H1 (cell line): ENCODE measurements at regions not wholly inside any gene's neighbourhood (a gene's known extent, or its start where the extent isn't known, plus 50 kb on each side); places are given as distances from the start of the nearest gene placed in this dataset.

Experiments used
- CTCF ChIA-PET: fragments of 300-600 bp; sonication (Branson Sonifier 250); formaldehyde crosslinking; loops from one replicate; lab custom pipeline; 2021; ENCODE audit not compliant: partially characterized antibody; lab: Charles Lee
- POLR2A ChIA-PET: fragments of 300-600 bp; sonication (Branson Sonifier 250); formaldehyde crosslinking; loops from one replicate; lab custom pipeline; 2021; ENCODE audit warnings: inconsistent platforms; ENCODE audit not compliant: partially characterized antibody; lab: Charles Lee
- DNase-seq, 2 experiments: peaks; one replicate each; pipeline versions ENCODE4 v3.0.0 to v3.0.0-alpha.2; 2010 to 2022; ENCODE audit warnings: low spot score in 2 of 2, low read depth in 1 of 2, mixed read lengths in 1 of 2
- FAIRE-seq: peaks from 2 replicates; lab custom pipeline; 2011; peaks lifted over from hg19 to GRCh38; lab: Jason Lieb, UNC
- H2AFZ ChIP-seq: 2 replicates; pipeline ENCODE4 v1.8.1; 2012; ENCODE audit warnings: low read length, inconsistent platforms
- H2AK5ac ChIP-seq: 2 replicates; pipeline ENCODE4 v1.6.1; 2013; ENCODE audit warnings: low read depth, low read length
- H2BK120ac ChIP-seq: replicated peaks from 2 replicates; pipeline ENCODE3; 2013; ENCODE audit warnings: low read depth, low read length, inconsistent platforms
- H2BK12ac ChIP-seq: 2 replicates; pipeline ENCODE4 v1.6.1; 2013; ENCODE audit warnings: low read depth, low read length
- H2BK15ac ChIP-seq: 2 replicates; pipeline ENCODE4 v1.6.1; 2013; ENCODE audit warnings: low read length
- H2BK20ac ChIP-seq: 2 replicates; pipeline ENCODE4 v1.6.1; 2013; ENCODE audit warnings: low read length
- H2BK5ac ChIP-seq: 2 replicates; pipeline ENCODE4 v1.6.1; 2013; ENCODE audit warnings: low read depth, low read length
- H3K14ac ChIP-seq: 2 replicates; pipeline ENCODE4 v1.6.1; 2013; ENCODE audit warnings: inconsistent platforms; ENCODE audit not compliant: insufficient read length
- H3K18ac ChIP-seq: 2 replicates; pipeline ENCODE4 v1.6.1; 2013; ENCODE audit warnings: low read length; ENCODE audit errors: extremely low read depth
- H3K23ac ChIP-seq: 2 replicates; pipeline ENCODE4 v1.6.1; 2013; ENCODE audit warnings: inconsistent platforms; ENCODE audit not compliant: insufficient read length
- H3K23me2 ChIP-seq: 2 replicates; pipeline ENCODE4 v1.6.1; 2013; ENCODE audit warnings: low read depth, low read length
- H3K27ac ChIP-seq: 2 replicates; pipeline ENCODE4 v1.6.1; 2011; ENCODE audit warnings: low read depth, low read length, inconsistent platforms
- H3K27me3 ChIP-seq, 4 experiments: replicated peaks in 1 of 4; 1 replicate in 1 of 4; 2 replicates in 3 of 4; pipeline versions ENCODE4 v1.6.1 to v1.8.1; 2011 to 2013; ENCODE audit warnings: low read length in 3 of 4, mild to moderate bottlenecking in 3 of 4, inconsistent platforms in 2 of 4, mixed read lengths in 2 of 4, moderate library complexity in 1 of 4; ENCODE audit not compliant: control insufficient read depth in 3 of 4, insufficient read depth in 3 of 4; ENCODE audit errors: extremely low read depth in 1 of 4
- H3K36me3 ChIP-seq, 4 experiments: 2 replicates each; pipeline versions ENCODE4 v1.6.1 to v1.8.1; 2011 to 2013; ENCODE audit warnings: mild to moderate bottlenecking in 4 of 4, low read length in 3 of 4, moderate library complexity in 2 of 4, control low read depth in 1 of 4, inconsistent platforms in 1 of 4; ENCODE audit not compliant: insufficient read depth in 4 of 4, control insufficient read depth in 2 of 4
- H3K4ac ChIP-seq: replicated peaks from 2 replicates; pipeline ENCODE3; 2013; ENCODE audit warnings: low read length, low read depth, mixed read lengths, inconsistent platforms; ENCODE audit not compliant: insufficient read length
- H3K4me1 ChIP-seq, 4 experiments: replicated peaks in 1 of 4; 1 replicate in 1 of 4; 2 replicates in 3 of 4; pipeline versions ENCODE4 v1.6.1 to v1.8.1; 2011 to 2013; ENCODE audit warnings: low read length in 3 of 4, inconsistent platforms in 2 of 4, mixed read lengths in 1 of 4; ENCODE audit not compliant: insufficient read depth in 4 of 4, control insufficient read depth in 3 of 4
- H3K4me2 ChIP-seq, 2 experiments: 2 replicates each; pipeline versions ENCODE4 v1.6.1 to v1.8.1; 2011 to 2013; ENCODE audit warnings: low read depth in 2 of 2, low read length in 2 of 2, control low read depth in 1 of 2, inconsistent platforms in 1 of 2, mild to moderate bottlenecking in 1 of 2; ENCODE audit not compliant: insufficient read depth in 1 of 2
- H3K4me3 ChIP-seq, 4 experiments: fragments of 200-600, 300-600 bp in 1 of 4; sonication (generic), shearing (Covaris generic), sonication (Bioruptor Twin) in 1 of 4; 2 replicates each; pipeline versions ENCODE4 v1.5.1 to v1.8.1; 2011 to 2016; ENCODE audit warnings: low read length in 4 of 4, low read depth in 3 of 4, control low read depth in 2 of 4, inconsistent platforms in 2 of 4, mild to moderate bottlenecking in 2 of 4, mixed read lengths in 1 of 4, moderate library complexity in 1 of 4; ENCODE audit not compliant: insufficient read depth in 2 of 4; ENCODE audit errors: extremely low read depth in 1 of 4
- H3K56ac ChIP-seq: replicated peaks from 2 replicates; pipeline ENCODE3; 2013; ENCODE audit warnings: low read depth, mild to moderate bottlenecking, mixed read lengths, low read length, inconsistent platforms; ENCODE audit not compliant: insufficient read length
- H3K79me1 ChIP-seq: 2 replicates; pipeline ENCODE4 v1.6.1; 2013; ENCODE audit warnings: low read depth, low read length, control low read depth
- H3K79me2 ChIP-seq, 2 experiments: 2 replicates each; pipeline versions ENCODE4 v1.6.1 to v1.8.1; 2012 to 2013; ENCODE audit warnings: low read length in 2 of 2, mild to moderate bottlenecking in 2 of 2, inconsistent platforms in 1 of 2; ENCODE audit not compliant: insufficient read depth in 2 of 2, control insufficient read depth in 1 of 2
- H3K9ac ChIP-seq, 4 experiments: replicated peaks in 1 of 4; 1 replicate in 1 of 4; 2 replicates in 3 of 4; pipeline versions ENCODE4 v1.6.1 to v1.8.1; 2011 to 2013; ENCODE audit warnings: low read depth in 3 of 4, low read length in 3 of 4, control low read depth in 2 of 4, mild to moderate bottlenecking in 2 of 4, moderate library complexity in 2 of 4, inconsistent platforms in 1 of 4; ENCODE audit errors: extremely low read depth in 1 of 4
- H3K9me3 ChIP-seq, 2 experiments: 2 replicates each; pipeline versions ENCODE4 v1.6.1 to v1.8.1; 2012 to 2013; ENCODE audit warnings: mild to moderate bottlenecking in 2 of 2, moderate library complexity in 2 of 2, control low read depth in 1 of 2, inconsistent platforms in 1 of 2, low read depth in 1 of 2, low read length in 1 of 2, mixed read lengths in 1 of 2; ENCODE audit not compliant: insufficient read depth in 2 of 2
- H4K20me1 ChIP-seq, 2 experiments: replicated peaks in 1 of 2; 2 replicates each; pipeline versions ENCODE3 to v1.8.1; 2011 to 2013; ENCODE audit warnings: inconsistent platforms in 2 of 2, low read length in 2 of 2, mild to moderate bottlenecking in 1 of 2; ENCODE audit not compliant: insufficient read depth in 2 of 2, control insufficient read depth in 1 of 2
- H4K5ac ChIP-seq: 2 replicates; pipeline ENCODE4 v1.6.1; 2013; ENCODE audit warnings: low read length, low read depth, mixed read lengths, inconsistent platforms; ENCODE audit not compliant: insufficient read length
- H4K8ac ChIP-seq: 2 replicates; pipeline ENCODE4 v1.8.0; 2013; ENCODE audit warnings: mild to moderate bottlenecking, moderate library complexity, low read length, inconsistent platforms; ENCODE audit not compliant: insufficient read depth; ENCODE audit errors: extremely low read depth
- H4K91ac ChIP-seq: replicated peaks from 2 replicates; pipeline ENCODE3; 2013; ENCODE audit warnings: low read length, mixed read lengths, inconsistent platforms; ENCODE audit not compliant: insufficient read length
- CEBPB ChIP-seq: IDR thresholded peaks from 2 replicates; pipeline ENCODE4 v1.6.1; 2012; ENCODE audit warnings: low read depth, low read length
- CHD1 ChIP-seq: IDR thresholded peaks from 2 replicates; pipeline ENCODE4 v1.6.1; 2012; ENCODE audit warnings: low read depth, low read length, improper control_type of control experiment
- FOSL1 ChIP-seq: IDR thresholded peaks from 2 replicates; pipeline ENCODE4 v1.6.1; 2011; ENCODE audit warnings: mild to moderate bottlenecking, low read depth, low read length, moderate library complexity; ENCODE audit not compliant: insufficient read depth
- JUN ChIP-seq: IDR thresholded peaks from 2 replicates; pipeline ENCODE4 v1.6.1; 2011; ENCODE audit warnings: low read depth, mild to moderate bottlenecking, improper control_type of control experiment, low read length
- RBBP5 ChIP-seq: IDR thresholded peaks from 2 replicates; pipeline ENCODE4 v1.7.1; 2012; ENCODE audit warnings: low read depth, mild to moderate bottlenecking, inconsistent platforms, low read length, moderate library complexity, borderline replicate concordance
- RNF2 ChIP-seq: fragments of 200-900, 300-1000 bp; sonication (generic); IDR thresholded peaks from 2 replicates; pipeline ENCODE4 v1.7.1; 2016; ENCODE audit warnings: borderline replicate concordance, low read depth, mild to moderate bottlenecking, antibody characterized with exemption, low read length; ENCODE audit not compliant: poor library complexity, severe bottlenecking; ENCODE audit errors: missing control alignments
- SP1 ChIP-seq: IDR thresholded peaks from 2 replicates; pipeline ENCODE4 v1.6.1; 2011; ENCODE audit warnings: low read depth, low read length
- TAF7 ChIP-seq: optimal IDR thresholded peaks from 2 replicates; pipeline ENCODE3; 2011; ENCODE audit warnings: low read depth, mild to moderate bottlenecking, inconsistent platforms, low read length, moderate library complexity, borderline replicate concordance
- WGBS, 2 experiments: shearing (Covaris generic) in 1 of 2; methylation state at CpG; one replicate each; pipeline versions ENCODE4 v1.1.6 to v1.1.7; 2013 to 2015; ENCODE audit warnings: low lambda C conversion rate in 2 of 2, mixed read lengths in 2 of 2, inconsistent platforms in 1 of 2, low coverage in 1 of 2, missing lambda C conversion rate in 1 of 2; ENCODE audit not compliant: insufficient replicate concordance in 2 of 2, insufficient coverage in 1 of 2, insufficient read length in 1 of 2; ENCODE audit errors: extremely low coverage in 1 of 2, missing lambda C conversion rate in 1 of 2; 5-methylcytosine and 5-hydroxymethylcytosine counted together
- TF ChIP-seq, protein P1 (sequence below): IDR thresholded peaks from 2 replicates; pipeline ENCODE4 v1.6.1; 2012; ENCODE audit warnings: low read length, inconsistent platforms

DNA sequence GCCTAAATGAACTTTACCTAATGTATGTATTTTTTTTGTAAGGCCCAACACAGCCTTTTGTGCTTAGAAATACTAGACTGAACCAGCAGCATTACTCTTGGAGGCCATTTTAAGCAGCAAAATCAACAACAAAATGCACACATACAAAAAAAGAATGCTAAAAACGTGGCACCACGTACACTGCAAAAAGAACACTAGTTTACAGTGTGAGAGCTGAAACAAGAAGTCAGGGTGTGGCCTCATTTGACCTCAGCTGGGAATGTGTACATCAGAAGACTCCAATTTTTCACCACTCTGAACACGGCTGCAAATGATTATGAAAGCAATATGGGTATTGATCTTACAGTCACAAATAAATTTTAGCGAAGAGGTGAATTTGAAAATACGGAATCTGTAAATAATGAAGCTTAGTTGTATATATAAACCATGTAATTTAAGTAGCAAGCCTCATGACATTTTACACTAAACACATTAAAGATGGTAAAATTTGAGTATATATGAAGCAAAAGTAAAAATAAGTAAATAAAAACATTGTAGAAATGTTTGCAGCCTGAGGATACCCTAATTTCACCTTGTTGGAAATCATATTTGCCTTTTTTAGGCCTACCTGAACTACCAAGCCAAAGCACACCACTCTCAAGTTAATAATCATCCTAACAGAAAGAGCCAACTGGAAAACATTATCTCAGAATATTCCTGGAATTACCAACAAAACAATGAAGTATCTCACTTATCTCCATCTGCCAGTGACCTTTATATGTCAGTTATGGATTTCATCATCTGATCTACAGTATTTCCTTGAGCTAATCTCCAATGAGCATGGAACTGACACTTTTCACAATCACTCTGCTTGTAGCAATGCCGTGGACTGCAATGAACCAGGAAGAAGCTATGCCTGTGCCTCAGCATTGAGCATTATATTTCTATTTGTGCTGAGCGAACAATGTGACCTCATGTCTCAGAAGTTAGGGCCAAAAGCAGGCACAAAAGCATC lies 319.5 kb upstream of the FAT3 start:
- Histone ChIP-seq H4K91ac (no peak overlapping the region), H2AK5ac (no peak overlapping the region), H3K4me1 (no peaks in the 10 kb centered on the region), H4K20me1 (no peaks in the 10 kb centered on the region), H3K79me2 (no peaks in the 10 kb centered on the region), H2AFZ (0 out of 2 replicates have a peak overlapping the region, but pooled peaks have one; percentile 72), H2BK15ac (no peak overlapping the region), H3K23ac (no peak overlapping the region), H3K79me1 (no peaks in the 10 kb centered on the region; the same call in 1 of the 2 replicates), H2BK20ac (no peak overlapping the region), H3K4me2 (no peak overlapping the region), H2BK120ac (no peak overlapping the region), H3K56ac (no peak overlapping the region), H3K9ac (no peak overlapping the region), H3K4ac (no peak overlapping the region), H2BK12ac (no peak overlapping the region), H3K27me3 (no peaks in the 10 kb centered on the region), H4K5ac (no peak overlapping the region), H2BK5ac (no peak overlapping the region), H3K9me3 (0 out of 4 replicates have a peak, but pooled peaks cover 0 to 3% of the 10 kb centered on the region in 2 experiments), H4K8ac (no peak overlapping the region), H3K18ac (no peak overlapping the region), H3K23me2 (no peaks in the 10 kb centered on the region), H3K4me3 (no peak overlapping the region), H3K27ac (no peak overlapping the region), H3K36me3 (no peaks in the 10 kb centered on the region), H3K14ac (no peak overlapping the region)
- no peak for FAIRE-seq
- ChIA-PET CTCF (interaction anchor here (0.6 to 1.4 kb wide), 4 partner anchors 9 to 198 kb away, joined by 3 to 4 read pairs (median 3); no protein-coding TSS in a partner anchor), POLR2A (no interaction called here)
- WGBS, 2 experiments: 85% methylated on average over 7 of the region's 7 CpGs; no CpG with 5 or more reads in 1 of the 2 experiments
- no peak for DNase-seq
- TF ChIP-seq, protein P1, sequence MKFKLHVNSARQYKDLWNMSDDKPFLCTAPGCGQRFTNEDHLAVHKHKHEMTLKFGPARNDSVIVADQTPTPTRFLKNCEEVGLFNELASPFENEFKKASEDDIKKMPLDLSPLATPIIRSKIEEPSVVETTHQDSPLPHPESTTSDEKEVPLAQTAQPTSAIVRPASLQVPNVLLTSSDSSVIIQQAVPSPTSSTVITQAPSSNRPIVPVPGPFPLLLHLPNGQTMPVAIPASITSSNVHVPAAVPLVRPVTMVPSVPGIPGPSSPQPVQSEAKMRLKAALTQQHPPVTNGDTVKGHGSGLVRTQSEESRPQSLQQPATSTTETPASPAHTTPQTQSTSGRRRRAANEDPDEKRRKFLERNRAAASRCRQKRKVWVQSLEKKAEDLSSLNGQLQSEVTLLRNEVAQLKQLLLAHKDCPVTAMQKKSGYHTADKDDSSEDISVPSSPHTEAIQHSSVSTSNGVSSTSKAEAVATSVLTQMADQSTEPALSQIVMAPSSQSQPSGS: no peak
- TF ChIP-seq CHD1 (no peak), JUN (no peak), SP1 (no peak), TAF7 (no peak), RNF2 (no peak), FOSL1 (no peak), RBBP5 (no peak), CEBPB (no peak)
